Mesodermal cell (in vitro differentiated cells): ENCODE measurements at regions not wholly inside any gene's neighbourhood (a gene's known extent, or its start where the extent isn't known, plus 50 kb on each side); places are given as distances from the start of the nearest gene placed in this dataset.
"Not testable (repeated sequence)": the region's sequence is repeated elsewhere in the genome, so short reads cannot be mapped to it uniquely, and the experiment has no call there.

ENCODE experiments used
- H3K27ac ChIP-seq: 2 replicates; pipeline ENCODE4 v1.7.0; 2013; ENCODE audit warnings: mild to moderate bottlenecking, low read depth, low read length, moderate library complexity; ENCODE audit not compliant: severe bottlenecking
- H3K36me3 ChIP-seq: 2 replicates; pipeline ENCODE4 v1.7.1; 2013; ENCODE audit warnings: mild to moderate bottlenecking, low read length, moderate library complexity; ENCODE audit not compliant: control insufficient read depth, insufficient read depth
- H3K4me1 ChIP-seq: one replicate; pipeline ENCODE4 v1.7.1; 2013; ENCODE audit warnings: mild to moderate bottlenecking, low read length; ENCODE audit not compliant: insufficient read depth, control insufficient read depth, poor library complexity, severe bottlenecking
- H3K4me3 ChIP-seq: 2 replicates; pipeline ENCODE4 v1.7.0; 2013; ENCODE audit warnings: low read length, control low read depth, mild to moderate bottlenecking; ENCODE audit not compliant: insufficient read depth, poor library complexity, severe bottlenecking; ENCODE audit errors: extremely low read depth
- H3K9me3 ChIP-seq: 2 replicates; pipeline ENCODE4 v1.7.1; 2013; ENCODE audit warnings: mild to moderate bottlenecking, low read length, moderate library complexity; ENCODE audit not compliant: control insufficient read depth
- WGBS, 2 experiments: methylation state at CpG; one replicate each; pipeline ENCODE4 v1.1.5; 2013; ENCODE audit warnings: missing lambda C conversion rate in 2 of 2; ENCODE audit not compliant: insufficient coverage in 2 of 2; 5-methylcytosine and 5-hydroxymethylcytosine counted together

GRCh38 chr13:37510441-37510840, 88.1 kb downstream of the POSTN start:
- no CpG with 5 or more reads among the region's 1 CpG for WGBS, 2 experiments
- H3K4me1 ChIP-seq = no peaks in the 10 kb centered on the region
- H3K36me3 ChIP-seq = no peaks in the 10 kb centered on the region
- no peaks in the 10 kb centered on the region for H3K9me3 ChIP-seq
- H3K4me3 ChIP-seq = no peak overlapping the region
- H3K27ac ChIP-seq = no peak overlapping the region

DNA sequence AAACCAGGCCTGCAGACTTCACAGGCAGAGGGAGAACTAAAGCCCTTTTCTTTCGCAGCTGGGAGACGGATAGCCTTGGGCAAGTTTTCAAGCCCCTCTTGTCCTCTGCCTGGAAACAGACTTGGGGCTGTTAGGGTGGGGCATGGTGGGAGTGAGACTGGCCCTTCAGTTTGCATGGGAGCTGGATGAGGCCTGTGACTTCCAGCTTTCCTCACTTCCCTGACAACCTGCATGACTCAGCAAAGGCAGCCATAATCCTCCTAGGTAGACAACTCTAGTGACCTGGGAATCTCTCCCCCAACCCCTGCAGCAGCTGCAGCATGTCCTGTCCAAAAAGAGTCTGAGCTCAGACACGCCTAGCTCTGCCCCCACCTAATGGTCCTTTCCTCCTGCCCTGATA, 93.0 kb downstream of the POSTN start:
- WGBS, 2 experiments = 89 to 91% methylated on average over 3 of the region's 3 CpGs
- Histone ChIP-seq H3K4me3 (no peak overlapping the region), H3K9me3 (no peaks in the 10 kb centered on the region), H3K4me1 (no peaks in the 10 kb centered on the region), H3K36me3 (no peaks in the 10 kb centered on the region), H3K27ac (no peak overlapping the region)

DNA sequence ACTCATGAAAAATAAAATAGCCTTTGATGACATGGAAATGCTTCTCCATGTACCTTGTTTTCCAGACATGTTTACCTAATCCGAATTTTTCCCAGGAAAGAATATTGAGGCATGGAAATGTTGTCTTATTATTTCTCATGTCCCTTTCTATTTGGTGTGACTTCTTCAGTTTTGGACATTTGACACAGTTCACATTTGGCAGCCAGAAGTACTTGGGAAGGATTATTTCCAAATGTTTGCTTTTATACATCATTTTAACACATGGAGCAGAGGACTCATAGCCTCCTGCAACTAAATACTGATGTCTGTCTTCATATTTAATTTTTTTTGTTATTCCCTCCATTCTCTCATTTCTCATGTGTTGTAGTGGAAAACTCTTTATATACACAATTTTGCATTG, 94.3 kb downstream of the POSTN start:
- no peaks in the 10 kb centered on the region for H3K36me3 ChIP-seq

DNA sequence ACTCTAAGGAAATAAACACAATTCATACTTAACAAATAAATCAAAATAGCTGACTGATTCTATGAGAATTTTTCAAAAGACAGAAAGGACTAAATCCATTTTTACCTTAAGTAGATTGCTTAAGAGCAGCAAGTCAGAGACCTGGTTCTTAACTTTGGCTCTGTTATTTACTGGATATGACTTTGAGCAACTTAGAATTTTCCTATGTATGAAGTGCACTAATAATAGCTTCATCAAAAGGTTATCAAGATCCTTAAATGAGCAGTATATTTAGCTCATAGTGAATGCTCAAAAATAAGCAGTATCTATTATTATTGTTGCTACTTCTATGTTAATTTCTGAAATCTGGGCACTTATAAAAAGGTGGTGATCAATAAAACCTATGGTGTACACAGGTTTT, 95.3 kb downstream of the POSTN start:
- Histone ChIP-seq H3K36me3 (no peaks in the 10 kb centered on the region), H3K4me3 (no peak overlapping the region), H3K4me1 (no peaks in the 10 kb centered on the region), H3K9me3 (no peaks in the 10 kb centered on the region), H3K27ac (no peak overlapping the region)

More for the DNA sequence above, 94.3 kb downstream of the POSTN start:
- no CpG with 5 or more reads among the region's 1 CpG for WGBS, 2 experiments
- no peaks in the 10 kb centered on the region for H3K4me1 ChIP-seq
- no peaks in the 10 kb centered on the region for H3K9me3 ChIP-seq
- H3K4me3 ChIP-seq = no peak overlapping the region
- H3K27ac ChIP-seq = no peak overlapping the region

GRCh38 chr13:37502303-37502993, 96.1 kb downstream of the POSTN start:
- H3K27ac ChIP-seq, H3K4me3 ChIP-seq, H3K9me3 ChIP-seq, H3K36me3 ChIP-seq, H3K4me1 ChIP-seq: not testable (repeated sequence)
- WGBS, 2 experiments = no CpG with 5 or more reads among the region's 1 CpG

DNA sequence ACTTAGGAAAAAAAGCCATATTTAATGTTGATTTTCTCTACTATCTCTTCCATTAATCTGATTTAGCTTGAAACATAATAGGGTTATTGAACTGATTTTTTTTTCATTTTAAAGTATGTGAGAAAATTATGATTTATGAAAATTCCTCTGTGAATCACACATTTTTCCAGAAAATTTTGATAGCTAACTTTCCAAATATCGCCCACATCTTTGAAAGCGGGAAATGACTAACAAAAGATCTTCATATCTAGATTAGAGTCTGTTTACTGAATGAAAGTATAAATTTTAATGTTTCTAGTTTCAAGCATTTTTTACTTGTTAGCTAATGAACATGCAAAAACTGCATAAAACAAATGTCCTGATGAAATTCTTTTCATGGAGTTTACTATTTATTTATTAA, 97.4 kb downstream of the POSTN start:
- Histone ChIP-seq H3K4me3 (no peak overlapping the region), H3K4me1 (no peaks in the 10 kb centered on the region), H3K36me3 (no peaks in the 10 kb centered on the region), H3K27ac (no peak overlapping the region), H3K9me3 (no peaks in the 10 kb centered on the region)
- WGBS, 2 experiments = 100% methylated on average over 1 of the region's 2 CpGs; no CpG with 5 or more reads in 1 of the 2 experiments

DNA sequence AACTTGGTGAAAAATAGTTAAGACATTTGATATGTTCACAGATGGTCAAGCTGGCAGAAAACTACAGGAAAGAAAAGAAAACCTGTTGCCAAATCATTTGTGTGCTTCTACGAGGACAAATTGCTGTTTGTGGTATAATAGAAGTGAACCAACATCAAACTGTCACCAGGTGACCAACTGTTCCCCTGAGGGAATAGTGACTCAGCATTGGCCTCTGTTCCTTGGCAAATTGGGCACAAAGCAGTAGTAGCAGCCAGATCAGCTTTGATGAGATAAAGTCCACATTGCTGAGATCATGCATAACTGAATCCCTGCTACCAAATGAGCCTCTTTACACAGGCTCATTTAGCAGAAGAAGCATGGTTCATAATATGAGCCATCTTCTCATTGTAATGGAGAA, 103.5 kb downstream of the POSTN start:
- H3K36me3 ChIP-seq = no peaks in the 10 kb centered on the region
- no peak overlapping the region for H3K4me3 ChIP-seq
- peaks cover 9% of the 10 kb centered on the region for H3K4me1 ChIP-seq
- 100% methylated on average over 1 of the region's 1 CpG for WGBS, 2 experiments
- H3K9me3 ChIP-seq = no peaks in the 10 kb centered on the region
- no peak overlapping the region for H3K27ac ChIP-seq

DNA sequence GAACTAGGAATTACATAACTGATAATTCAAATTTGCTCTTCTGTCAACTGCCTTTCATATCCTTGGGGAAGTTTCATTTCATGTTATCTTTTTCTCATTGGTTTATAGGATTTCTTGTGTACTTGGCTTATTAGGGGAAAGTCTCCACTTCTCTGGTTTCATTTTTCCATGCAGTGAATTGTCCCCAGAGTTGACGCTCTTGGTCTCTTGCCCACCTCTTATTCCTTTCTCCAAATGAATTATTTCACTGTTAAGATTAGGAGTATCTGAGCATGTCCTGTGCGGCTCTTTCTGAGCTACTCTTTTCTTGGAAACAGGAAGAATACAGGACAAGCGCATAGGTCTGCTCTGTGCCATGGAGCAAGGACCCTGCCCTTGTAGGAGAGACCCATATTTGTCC, 104.8 kb downstream of the POSTN start:
- H3K36me3 ChIP-seq = no peaks in the 10 kb centered on the region
- peaks cover 12% of the 10 kb centered on the region for H3K4me1 ChIP-seq
- H3K9me3 ChIP-seq = no peaks in the 10 kb centered on the region
- H3K4me3 ChIP-seq = no peak overlapping the region
- 92 to 100% methylated on average over 1 to 2 of the region's 3 CpGs for WGBS, 2 experiments
- no peak overlapping the region for H3K27ac ChIP-seq

GRCh38 chr13:37492741-37493514, 105.6 kb downstream of the POSTN start:
- Histone ChIP-seq H3K9me3 (no peaks in the 10 kb centered on the region), H3K36me3 (no peaks in the 10 kb centered on the region), H3K4me3 (no peak overlapping the region), H3K27ac (peak overlapping the region; percentile 39), H3K4me1 (peaks cover 12% of the 10 kb centered on the region)
- 57 to 71% methylated on average over 1 to 2 of the region's 3 CpGs for WGBS, 2 experiments

DNA sequence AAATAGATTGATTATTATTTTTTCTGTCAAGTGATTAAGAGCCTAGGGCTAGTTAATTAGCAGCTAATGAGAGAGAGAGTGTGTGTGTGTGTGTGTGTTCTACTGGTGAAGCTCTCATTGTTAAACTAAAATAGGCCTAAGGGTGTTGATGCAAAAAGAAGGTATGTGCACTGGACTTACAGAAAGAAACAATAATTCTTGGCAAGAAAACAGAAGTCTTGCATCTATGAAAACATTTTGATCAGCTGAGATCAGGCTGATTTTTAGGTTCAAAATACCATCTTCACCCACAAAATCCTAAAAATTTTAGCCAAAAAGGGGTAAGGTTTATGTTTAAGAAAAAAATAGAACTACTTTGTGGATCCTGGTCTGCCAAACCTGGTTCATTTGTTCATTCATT, 106.5 kb downstream of the POSTN start:
- peaks cover 12% of the 10 kb centered on the region for H3K4me1 ChIP-seq
- H3K4me3 ChIP-seq = no peak overlapping the region
- H3K36me3 ChIP-seq = no peaks in the 10 kb centered on the region
- no peak overlapping the region for H3K27ac ChIP-seq
- no peaks in the 10 kb centered on the region for H3K9me3 ChIP-seq

DNA sequence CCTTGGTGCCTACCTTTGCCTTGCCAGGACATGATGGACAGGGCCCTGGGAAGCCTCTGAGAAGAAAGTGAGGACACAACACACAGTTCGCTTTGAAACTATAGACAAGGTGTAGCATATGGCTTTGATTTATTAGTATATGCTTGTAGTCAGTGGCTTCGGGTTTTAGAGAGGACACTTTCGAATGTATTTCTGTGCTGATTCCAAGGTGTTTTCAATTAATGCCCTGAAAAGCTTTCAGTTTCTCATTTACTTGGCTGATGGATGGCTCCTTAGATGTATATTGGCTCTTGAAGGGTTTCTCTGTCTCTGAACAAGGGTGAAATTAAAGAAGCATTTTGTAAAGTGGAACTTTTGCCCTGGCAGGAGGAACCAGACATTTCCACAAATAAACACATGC, 106.9 kb downstream of the POSTN start:
- no peaks in the 10 kb centered on the region for H3K36me3 ChIP-seq
- WGBS, 2 experiments = 85 to 100% methylated on average over 3 of the region's 3 CpGs
- no peak overlapping the region for H3K4me3 ChIP-seq
- peaks cover 12% of the 10 kb centered on the region for H3K4me1 ChIP-seq
- H3K9me3 ChIP-seq = no peaks in the 10 kb centered on the region
- H3K27ac ChIP-seq = no peak overlapping the region
